Endothelial cell of umbilical vein (primary cell): ENCODE measurements at regions not wholly inside any gene's neighbourhood (a gene's known extent, or its start where the extent isn't known, plus 50 kb on each side); places are given as distances from the start of the nearest gene placed in this dataset.

ENCODE experiments used
- BruUV-seq: library from RNA; stranded (reverse); fragments of 400-500 nt; replicated peaks from 2 replicates; lab custom pipeline; 2021; lab: Mats Ljungman, UMichigan
- CTCF ChIA-PET: fragments of 300-600, 350-600 bp; sonication (Branson Sonifier 250); formaldehyde crosslinking; loops from one replicate; lab custom pipeline; 2021; ENCODE audit warnings: antibody characterized with exemption, inconsistent platforms; lab: Charles Lee
- POLR2A ChIA-PET: fragments of 300-600, 350-600 bp; sonication (Branson Sonifier 250); formaldehyde crosslinking; loops from one replicate; lab custom pipeline; 2021; ENCODE audit warnings: antibody characterized with exemption, inconsistent platforms; lab: Charles Lee
- DNase-seq: peaks from one replicate; pipeline ENCODE4 v3.0.0-alpha.2; 2011; ENCODE audit warnings: low read depth, low spot score
- FAIRE-seq: peaks from 2 replicates; lab custom pipeline; 2011; peaks lifted over from hg19 to GRCh38; lab: Jason Lieb, UNC
- H2AFZ ChIP-seq: 2 replicates; pipeline ENCODE4 v1.6.0; 2012; ENCODE audit warnings: low read depth, low read length, control low read depth, inconsistent platforms
- H3K27ac ChIP-seq: 2 replicates; pipeline ENCODE4 v1.5.1; 2011; ENCODE audit warnings: low read depth, mild to moderate bottlenecking, control low read depth, low read length, moderate library complexity; ENCODE audit not compliant: insufficient read depth
- H3K27me3 ChIP-seq, 2 experiments: 2 replicates each; pipeline versions ENCODE4 v1.6.0 to v1.6.1; 2011; ENCODE audit warnings: low read length in 2 of 2, mixed read lengths in 1 of 2; ENCODE audit not compliant: control insufficient read depth in 2 of 2, insufficient read depth in 2 of 2
- H3K36me3 ChIP-seq, 2 experiments: 2 replicates in 1 of 2; 3 replicates in 1 of 2; pipeline ENCODE4 v1.5.1; 2011; ENCODE audit warnings: low read length in 2 of 2, mild to moderate bottlenecking in 1 of 2, moderate library complexity in 1 of 2; ENCODE audit not compliant: control insufficient read depth in 2 of 2, insufficient read depth in 2 of 2; ENCODE audit errors: extremely low read depth in 1 of 2
- H3K4me1 ChIP-seq: 3 replicates; pipeline ENCODE4 v1.5.1; 2011; ENCODE audit warnings: mild to moderate bottlenecking, low read length; ENCODE audit not compliant: control insufficient read depth, insufficient read depth; ENCODE audit errors: extremely low read depth
- H3K4me2 ChIP-seq: 2 replicates; pipeline ENCODE4 v1.6.1; 2011; ENCODE audit warnings: low read length, control low read depth, mixed read lengths; ENCODE audit not compliant: insufficient read depth
- H3K4me3 ChIP-seq, 3 experiments: fragments of 200-600 bp in 1 of 3; sonication (generic), shearing (Covaris generic) in 1 of 3; replicated peaks in 1 of 3; 2 replicates each; pipeline ENCODE4 v1.5.1; 2011 to 2016; ENCODE audit warnings: control low read depth in 3 of 3, low read length in 3 of 3, mild to moderate bottlenecking in 2 of 3, inconsistent platforms in 1 of 3, low read depth in 1 of 3, moderate library complexity in 1 of 3; ENCODE audit not compliant: insufficient read depth in 1 of 3
- H3K79me2 ChIP-seq: 2 replicates; pipeline ENCODE4 v1.6.0; 2012; ENCODE audit warnings: low read length, inconsistent platforms; ENCODE audit not compliant: control insufficient read depth, insufficient read depth
- H3K9ac ChIP-seq: replicated peaks from 2 replicates; pipeline ENCODE3; 2011; ENCODE audit warnings: low read length, control low read depth; ENCODE audit not compliant: insufficient read depth; ENCODE audit errors: extremely low read depth
- H3K9me1 ChIP-seq: replicated peaks from 3 replicates; pipeline ENCODE4 v1.6.0; 2011; ENCODE audit warnings: mild to moderate bottlenecking, low read length; ENCODE audit not compliant: control insufficient read depth, insufficient read depth; ENCODE audit errors: extremely low read depth
- H3K9me3 ChIP-seq: replicated peaks from 2 replicates; pipeline ENCODE4 v1.5.1; 2012; ENCODE audit warnings: low read length, inconsistent platforms; ENCODE audit not compliant: control insufficient read depth, insufficient read depth
- H4K20me1 ChIP-seq: replicated peaks from 2 replicates; pipeline ENCODE3; 2011; ENCODE audit warnings: mild to moderate bottlenecking, low read length; ENCODE audit not compliant: control insufficient read depth, insufficient read depth; ENCODE audit errors: extremely low read depth
- EZH2 ChIP-seq: IDR thresholded peaks from 2 replicates; pipeline ENCODE4 v1.6.1; 2012; ENCODE audit warnings: borderline replicate concordance, low read depth, mild to moderate bottlenecking, moderate library complexity, low read length, inconsistent platforms; ENCODE audit not compliant: severe bottlenecking
- FOS ChIP-seq: IDR thresholded peaks from 2 replicates; pipeline ENCODE4 v1.6.1; 2011; ENCODE audit warnings: mild to moderate bottlenecking, low read length, moderate library complexity, borderline replicate concordance; ENCODE audit not compliant: insufficient read depth
- GATA2 ChIP-seq: IDR thresholded peaks from 2 replicates; pipeline ENCODE4 v1.7.0; 2011; ENCODE audit warnings: low read depth, mild to moderate bottlenecking, moderate library complexity, mixed read lengths, low read length; ENCODE audit not compliant: insufficient read length, insufficient read depth
- JUN ChIP-seq: IDR thresholded peaks from 2 replicates; pipeline ENCODE4 v1.6.1; 2011; ENCODE audit warnings: borderline replicate concordance, low read depth; ENCODE audit not compliant: insufficient read length, insufficient read depth
- MYC ChIP-seq: IDR thresholded peaks from one replicate; pipeline ENCODE4 v1.6.1; 2011; ENCODE audit warnings: mild to moderate bottlenecking, low read depth, low read length
- POLR2A ChIP-seq: IDR thresholded peaks from 2 replicates; pipeline ENCODE4 v1.6.1; 2012; ENCODE audit warnings: low read depth, mild to moderate bottlenecking, control low read depth, low read length
- POLR2AphosphoS5 ChIP-seq: IDR thresholded peaks from 2 replicates; pipeline ENCODE4 v1.6.1; 2012; ENCODE audit warnings: low read depth, mild to moderate bottlenecking, control low read depth, low read length, moderate library complexity; ENCODE audit not compliant: insufficient read depth
- dilution Hi-C: fragments of 300-500 bp; cut with MboI; formaldehyde crosslinking; loops from one replicate; pipeline ENCODE4 v1.15.0; 2019; ENCODE audit warnings: low sequenced_read_pairs; ENCODE audit not compliant: extremely low pct_ligation_motif_present
- intact Hi-C: fragments of 100-400 bp; cut with micrococcal nuclease; formaldehyde crosslinking; loops from one replicate; pipeline ENCODE4 v1.10.0; 2022
- TF ChIP-seq, protein P1 (sequence below): IDR thresholded peaks from 2 replicates; pipeline ENCODE4 v1.6.1; 2011; ENCODE audit not compliant: insufficient read depth, insufficient read length
- TF ChIP-seq, protein P2 (sequence below), 2 donors: IDR thresholded peaks; 1 replicate in 1 of 2; 2 replicates in 1 of 2; pipeline ENCODE4 v1.5.1; 2011; ENCODE audit warnings: low read length in 2 of 2, mild to moderate bottlenecking in 2 of 2, moderate library complexity in 2 of 2, control low read depth in 1 of 2, inconsistent platforms in 1 of 2, low read depth in 1 of 2; ENCODE audit not compliant: insufficient read depth in 1 of 2; ENCODE audit errors: extremely low read depth in 1 of 2

DNA sequence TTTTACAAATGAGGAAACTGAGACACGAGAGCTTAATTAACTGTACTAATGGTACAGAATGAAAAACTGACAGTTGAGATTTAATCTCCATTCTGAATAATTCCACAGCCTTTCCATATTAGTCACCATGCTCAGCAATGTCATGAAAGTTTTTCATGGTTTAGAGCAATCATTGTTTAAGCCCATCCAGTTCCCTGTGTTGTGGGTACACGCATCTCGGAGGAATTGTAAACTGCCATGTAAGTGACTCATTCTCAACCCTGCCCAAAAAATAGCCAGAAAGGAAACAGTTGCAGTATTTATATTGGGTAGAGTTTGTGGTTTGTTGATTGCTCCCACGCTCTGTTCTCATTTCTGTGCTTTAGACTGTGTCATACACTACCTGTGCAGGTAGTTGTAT lies 1790.8 kb downstream of the LRRC4C start:
- Histone ChIP-seq H3K4me3 (no peak overlapping the region), H3K27me3 (no peaks in the 10 kb centered on the region), H2AFZ (no peak overlapping the region), H3K27ac (no peak overlapping the region), H3K4me2 (no peak overlapping the region), H3K4me1 (no peaks in the 10 kb centered on the region), H3K9me3 (peaks cover 5% of the 10 kb centered on the region), H3K9me1 (no peaks in the 10 kb centered on the region), H3K79me2 (no peaks in the 10 kb centered on the region), H3K36me3 (no peaks in the 10 kb centered on the region), H3K9ac (no peak overlapping the region), H4K20me1 (no peaks in the 10 kb centered on the region)
- intact Hi-C loops: no loop called here
- FAIRE-seq (no peak), DNase-seq (no peak)
- BruUV-seq: no TSS peak
- TF ChIP-seq GATA2: no peak
- TF ChIP-seq, protein P1, sequence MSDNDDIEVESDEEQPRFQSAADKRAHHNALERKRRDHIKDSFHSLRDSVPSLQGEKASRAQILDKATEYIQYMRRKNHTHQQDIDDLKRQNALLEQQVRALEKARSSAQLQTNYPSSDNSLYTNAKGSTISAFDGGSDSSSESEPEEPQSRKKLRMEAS: no peak
- TF ChIP-seq, protein P2, sequence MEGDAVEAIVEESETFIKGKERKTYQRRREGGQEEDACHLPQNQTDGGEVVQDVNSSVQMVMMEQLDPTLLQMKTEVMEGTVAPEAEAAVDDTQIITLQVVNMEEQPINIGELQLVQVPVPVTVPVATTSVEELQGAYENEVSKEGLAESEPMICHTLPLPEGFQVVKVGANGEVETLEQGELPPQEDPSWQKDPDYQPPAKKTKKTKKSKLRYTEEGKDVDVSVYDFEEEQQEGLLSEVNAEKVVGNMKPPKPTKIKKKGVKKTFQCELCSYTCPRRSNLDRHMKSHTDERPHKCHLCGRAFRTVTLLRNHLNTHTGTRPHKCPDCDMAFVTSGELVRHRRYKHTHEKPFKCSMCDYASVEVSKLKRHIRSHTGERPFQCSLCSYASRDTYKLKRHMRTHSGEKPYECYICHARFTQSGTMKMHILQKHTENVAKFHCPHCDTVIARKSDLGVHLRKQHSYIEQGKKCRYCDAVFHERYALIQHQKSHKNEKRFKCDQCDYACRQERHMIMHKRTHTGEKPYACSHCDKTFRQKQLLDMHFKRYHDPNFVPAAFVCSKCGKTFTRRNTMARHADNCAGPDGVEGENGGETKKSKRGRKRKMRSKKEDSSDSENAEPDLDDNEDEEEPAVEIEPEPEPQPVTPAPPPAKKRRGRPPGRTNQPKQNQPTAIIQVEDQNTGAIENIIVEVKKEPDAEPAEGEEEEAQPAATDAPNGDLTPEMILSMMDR (IDR thresholded peaks at IDR 0.05; ENCODE audit: extremely low read depth in 1 of 2, insufficient read depth in 1 of 2, low read depth in 1 of 2, low read length in 2 of 2): no peak
- no peak for TF ChIP-seq MYC
- no peak for TF ChIP-seq FOS
- TF ChIP-seq POLR2A: no peak
- ChIA-PET CTCF (no interaction called here), POLR2A (no interaction called here)
- dilution Hi-C loops: no loop called here

DNA sequence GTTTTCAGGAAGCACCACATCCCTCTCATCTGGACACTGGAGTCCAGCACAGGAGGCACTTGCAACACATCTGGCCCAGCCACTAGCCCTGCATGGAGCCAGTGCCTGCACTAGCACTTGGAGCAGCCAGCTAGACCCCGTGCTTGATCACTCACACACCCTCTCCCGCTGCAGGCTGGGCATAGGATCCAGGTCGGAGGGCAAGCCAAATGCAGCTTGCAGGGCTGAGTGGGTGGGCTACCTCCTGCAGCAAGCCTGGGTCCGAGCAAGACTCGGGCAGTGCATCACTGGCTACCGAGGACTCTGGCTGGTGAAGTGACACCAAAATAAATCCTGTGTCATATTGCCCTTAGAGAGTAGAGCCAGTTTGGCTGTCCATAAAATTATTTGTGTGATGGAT lies 1795.4 kb downstream of the LRRC4C start:
- no peaks in the 10 kb centered on the region for H3K9me1 ChIP-seq
- intact Hi-C loops: no loop called here
- no peak overlapping the region for H2AFZ ChIP-seq
- no peaks in the 10 kb centered on the region for H3K4me1 ChIP-seq
- H3K36me3 ChIP-seq: no peaks in the 10 kb centered on the region
- TF ChIP-seq JUN: no peak
- TF ChIP-seq MYC: no peak
- TF ChIP-seq EZH2: no peak
- TF ChIP-seq POLR2AphosphoS5: no peak
- TF ChIP-seq GATA2: no peak
- TF ChIP-seq POLR2A: no peak
- TF ChIP-seq FOS: no peak
- no peak overlapping the region for H3K4me3 ChIP-seq
- H3K27me3 ChIP-seq: no peaks in the 10 kb centered on the region
- H3K9ac ChIP-seq: no peak overlapping the region
- no peak overlapping the region for H3K4me2 ChIP-seq
- peaks cover 5% of the 10 kb centered on the region for H3K9me3 ChIP-seq
- DNase-seq (no peak), FAIRE-seq (no peak)
- no peaks in the 10 kb centered on the region for H3K79me2 ChIP-seq
- dilution Hi-C loops: no loop called here
- BruUV-seq: no TSS peak
- CTCF ChIA-PET: no interaction called here
- H4K20me1 ChIP-seq: no peaks in the 10 kb centered on the region
- no peak overlapping the region for H3K27ac ChIP-seq
- POLR2A ChIA-PET: no interaction called here
